H9 (cell line): ENCODE measurements at regions not wholly inside any gene's neighbourhood (a gene's known extent, or its start where the extent isn't known, plus 50 kb on each side); places are given as distances from the start of the nearest gene placed in this dataset.

Source experiments
- DNase-seq: peaks from one replicate; pipeline ENCODE4 v3.0.0-alpha.2; 2017
- H2AFZ ChIP-seq: one replicate; pipeline ENCODE4 v1.6.1; 2013; ENCODE audit warnings: mild to moderate bottlenecking, low read length, control low read depth, moderate library complexity
- H2AK5ac ChIP-seq: 2 replicates; pipeline ENCODE4 v1.6.1; 2013; ENCODE audit warnings: low read length, control low read depth, mixed read lengths; ENCODE audit not compliant: insufficient read length
- H2BK120ac ChIP-seq: one replicate; pipeline ENCODE4 v1.6.1; 2013; ENCODE audit warnings: low read depth, mild to moderate bottlenecking, low read length, control low read depth, inconsistent platforms; ENCODE audit not compliant: poor library complexity, severe bottlenecking
- H2BK12ac ChIP-seq: 2 replicates; pipeline ENCODE4 v1.6.1; 2013; ENCODE audit warnings: low read length, control low read depth, mixed read lengths, low read depth; ENCODE audit not compliant: insufficient read length
- H2BK15ac ChIP-seq: 2 replicates; pipeline ENCODE4 v1.6.1; 2013; ENCODE audit warnings: low read depth, low read length, control low read depth
- H2BK20ac ChIP-seq: one replicate; pipeline ENCODE4 v1.6.1; 2013; ENCODE audit warnings: low read depth, mild to moderate bottlenecking, low read length, control low read depth, inconsistent platforms; ENCODE audit not compliant: poor library complexity, severe bottlenecking
- H2BK5ac ChIP-seq: 2 replicates; pipeline ENCODE4 v1.6.1; 2013; ENCODE audit warnings: low read length, control low read depth, mixed read lengths; ENCODE audit not compliant: insufficient read length
- H3K14ac ChIP-seq: 2 replicates; pipeline ENCODE4 v1.6.1; 2013; ENCODE audit warnings: low read length, control low read depth; ENCODE audit not compliant: insufficient read depth
- H3K18ac ChIP-seq: 2 replicates; pipeline ENCODE4 v1.6.1; 2013; ENCODE audit warnings: low read depth, mild to moderate bottlenecking, mixed read lengths, low read length, control low read depth; ENCODE audit not compliant: insufficient read length
- H3K23ac ChIP-seq: 2 replicates; pipeline ENCODE4 v1.6.1; 2013; ENCODE audit warnings: low read length, control low read depth, mixed read lengths, low read depth; ENCODE audit not compliant: insufficient read length
- H3K23me2 ChIP-seq: 2 replicates; pipeline ENCODE4 v1.6.1; 2013; ENCODE audit warnings: low read depth, mild to moderate bottlenecking, mixed read lengths, low read length, control low read depth; ENCODE audit not compliant: insufficient read length, poor library complexity, severe bottlenecking
- H3K27ac ChIP-seq: 2 replicates; pipeline ENCODE4 v1.5.1; 2013; ENCODE audit warnings: low read length, control low read depth, mixed read lengths, low read depth; ENCODE audit not compliant: insufficient read length
- H3K27me3 ChIP-seq: 2 replicates; pipeline ENCODE4 v1.6.1; 2013; ENCODE audit warnings: low read length, control low read depth, inconsistent platforms; ENCODE audit not compliant: insufficient read depth
- H3K4ac ChIP-seq: 2 replicates; pipeline ENCODE4 v1.6.1; 2013; ENCODE audit warnings: low read depth, mild to moderate bottlenecking, control low read depth, inconsistent platforms, low read length, moderate library complexity
- H3K4me1 ChIP-seq: 2 replicates; pipeline ENCODE4 v1.6.1; 2013; ENCODE audit warnings: low read length, control low read depth, inconsistent platforms; ENCODE audit not compliant: insufficient read depth
- H3K4me2 ChIP-seq: 2 replicates; pipeline ENCODE4 v1.6.1; 2013; ENCODE audit warnings: low read length, control low read depth, mixed read lengths; ENCODE audit not compliant: insufficient read length, insufficient read depth
- H3K56ac ChIP-seq: 2 replicates; pipeline ENCODE4 v1.6.1; 2013; ENCODE audit warnings: low read depth, mild to moderate bottlenecking, mixed read lengths, low read length, control low read depth; ENCODE audit not compliant: insufficient read length
- H3K79me1 ChIP-seq: 2 replicates; pipeline ENCODE4 v1.6.1; 2013; ENCODE audit warnings: low read depth, mild to moderate bottlenecking, moderate library complexity, low read length, control low read depth, inconsistent platforms; ENCODE audit not compliant: insufficient read depth, poor library complexity, severe bottlenecking
- H3K79me2 ChIP-seq: 2 replicates; pipeline ENCODE4 v1.6.1; 2013; ENCODE audit warnings: low read length, control low read depth, inconsistent platforms; ENCODE audit not compliant: insufficient read depth
- H3K9ac ChIP-seq: 2 replicates; pipeline ENCODE4 v1.6.1; 2013; ENCODE audit warnings: low read length, control low read depth, mixed read lengths; ENCODE audit not compliant: insufficient read length; ENCODE audit errors: extremely low read depth
- H3K9me3 ChIP-seq: one replicate; pipeline ENCODE4 v1.6.1; 2013; ENCODE audit warnings: low read depth, low read length, inconsistent platforms; ENCODE audit not compliant: control insufficient read depth
- H3T11ph ChIP-seq: one replicate; pipeline ENCODE4 v1.6.1; 2013; ENCODE audit warnings: mild to moderate bottlenecking, low read length, control low read depth, inconsistent platforms
- H4K20me1 ChIP-seq: one replicate; pipeline ENCODE4 v1.6.1; 2013; ENCODE audit not compliant: control insufficient read depth, insufficient read length, insufficient read depth
- H4K5ac ChIP-seq: 2 replicates; pipeline ENCODE4 v1.6.1; 2013; ENCODE audit warnings: low read depth, mild to moderate bottlenecking, mixed read lengths, low read length, control low read depth; ENCODE audit not compliant: insufficient read length
- H4K8ac ChIP-seq: replicated peaks from 2 replicates; pipeline ENCODE4 v1.6.1; 2013; ENCODE audit warnings: low read length, control low read depth, mixed read lengths, low read depth; ENCODE audit not compliant: insufficient read length
- H4K91ac ChIP-seq: 2 replicates; pipeline ENCODE4 v1.6.1; 2013; ENCODE audit warnings: low read depth, mild to moderate bottlenecking, moderate library complexity, mixed read lengths, low read length, control low read depth; ENCODE audit not compliant: insufficient read length
- H3K27ac Mint-ChIP-seq, 3 experiments: 2 replicates in 2 of 3; 3 replicates in 1 of 3; pipeline ENCODE4 v1.8.0; 2020 to 2021; ENCODE audit warnings: mixed read lengths in 3 of 3, mild to moderate bottlenecking in 1 of 3, moderate library complexity in 1 of 3
- H3K27me3 Mint-ChIP-seq: 2 replicates; pipeline ENCODE4 v1.8.0; 2021; ENCODE audit warnings: low read depth, mild to moderate bottlenecking, moderate library complexity, mixed read lengths
- H3K36me3 Mint-ChIP-seq, 3 experiments: 2 replicates in 2 of 3; 3 replicates in 1 of 3; pipeline ENCODE4 v1.8.0; 2020 to 2021; ENCODE audit warnings: low read depth in 3 of 3, mixed read lengths in 3 of 3; ENCODE audit not compliant: insufficient read depth in 1 of 3
- H3K4me1 Mint-ChIP-seq, 2 experiments: 2 replicates each; pipeline ENCODE4 v1.8.0; 2020; ENCODE audit warnings: mixed read lengths in 2 of 2
- H3K4me3 Mint-ChIP-seq, 2 experiments: 2 replicates in 1 of 2; 3 replicates in 1 of 2; pipeline ENCODE4 v1.8.0; 2020 to 2021; ENCODE audit warnings: mild to moderate bottlenecking in 2 of 2, mixed read lengths in 2 of 2, moderate library complexity in 1 of 2
- H3K9me3 Mint-ChIP-seq, 2 experiments: 2 replicates in 1 of 2; 3 replicates in 1 of 2; pipeline ENCODE4 v1.8.0; 2020; ENCODE audit warnings: mild to moderate bottlenecking in 2 of 2, mixed read lengths in 2 of 2, moderate library complexity in 1 of 2
- WGBS: extraction: QIAGEN DNeasy Blood & Tissue Kit; methylation state at CpG from one replicate; pipeline ENCODE4 v1.1.7; 2013; ENCODE audit warnings: missing lambda C conversion rate, low lambda C conversion rate, mixed read lengths; ENCODE audit not compliant: insufficient read length; ENCODE audit errors: extremely low coverage; 5-methylcytosine and 5-hydroxymethylcytosine counted together
- TF ChIP-seq, protein P1 (sequence below): fragments of 200-600 bp; sonication (generic); conservative IDR thresholded peaks from 3 replicates; pipeline ENCODE4 v1.8.0; 2021; ENCODE audit warnings: antibody characterized with exemption, mild to moderate bottlenecking

DNA sequence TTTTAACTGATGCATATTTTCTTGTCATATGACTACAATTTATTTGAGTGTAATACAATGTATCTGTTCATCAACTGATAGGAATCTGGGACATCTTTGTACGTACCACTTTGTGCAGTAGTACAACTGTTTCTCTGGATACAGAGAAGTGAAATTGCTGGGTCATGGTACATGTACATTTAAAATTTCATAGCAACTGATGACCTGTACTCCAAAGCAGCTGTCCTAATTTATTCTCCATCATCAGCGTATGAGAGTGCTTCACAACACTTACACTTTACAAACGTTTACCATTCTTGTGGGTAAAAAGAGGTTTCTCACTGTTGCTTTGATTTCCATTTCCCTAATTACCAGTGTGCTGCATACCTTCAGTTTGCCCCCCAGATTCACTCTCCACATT lies 552.8 kb upstream of the CADM1 start:
- H3K4ac ChIP-seq: no peak overlapping the region
- no peak overlapping the region for H2AK5ac ChIP-seq
- H3K14ac ChIP-seq: no peak overlapping the region
- no CpG with 5 or more reads among the region's 3 CpGs for WGBS
- Mint-ChIP-seq H3K4me3 (no peak overlapping the region), H3K36me3 (no peaks in the 10 kb centered on the region), H3K4me1 (peaks cover 44 to 46% of the 10 kb centered on the region in 2 experiments), H3K9me3 (no peaks in the 10 kb centered on the region; a peak in 1 of 5 replicates), H3K27me3 (peaks cover 81% of the 10 kb centered on the region), H3K27ac (no peak overlapping the region)
- H2BK20ac ChIP-seq: no peak overlapping the region
- H4K8ac ChIP-seq: no peak overlapping the region
- H3K27me3 ChIP-seq: no peaks in the 10 kb centered on the region; the same call in 1 of the 2 replicates
- H3K4me2 ChIP-seq: no peak overlapping the region
- no peak overlapping the region for H3K18ac ChIP-seq
- H2BK5ac ChIP-seq: no peak overlapping the region
- TF ChIP-seq, protein P1, sequence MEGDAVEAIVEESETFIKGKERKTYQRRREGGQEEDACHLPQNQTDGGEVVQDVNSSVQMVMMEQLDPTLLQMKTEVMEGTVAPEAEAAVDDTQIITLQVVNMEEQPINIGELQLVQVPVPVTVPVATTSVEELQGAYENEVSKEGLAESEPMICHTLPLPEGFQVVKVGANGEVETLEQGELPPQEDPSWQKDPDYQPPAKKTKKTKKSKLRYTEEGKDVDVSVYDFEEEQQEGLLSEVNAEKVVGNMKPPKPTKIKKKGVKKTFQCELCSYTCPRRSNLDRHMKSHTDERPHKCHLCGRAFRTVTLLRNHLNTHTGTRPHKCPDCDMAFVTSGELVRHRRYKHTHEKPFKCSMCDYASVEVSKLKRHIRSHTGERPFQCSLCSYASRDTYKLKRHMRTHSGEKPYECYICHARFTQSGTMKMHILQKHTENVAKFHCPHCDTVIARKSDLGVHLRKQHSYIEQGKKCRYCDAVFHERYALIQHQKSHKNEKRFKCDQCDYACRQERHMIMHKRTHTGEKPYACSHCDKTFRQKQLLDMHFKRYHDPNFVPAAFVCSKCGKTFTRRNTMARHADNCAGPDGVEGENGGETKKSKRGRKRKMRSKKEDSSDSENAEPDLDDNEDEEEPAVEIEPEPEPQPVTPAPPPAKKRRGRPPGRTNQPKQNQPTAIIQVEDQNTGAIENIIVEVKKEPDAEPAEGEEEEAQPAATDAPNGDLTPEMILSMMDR: no peak
- no peak overlapping the region for H3T11ph ChIP-seq
- H2BK15ac ChIP-seq: no peak overlapping the region
- no peak for DNase-seq
- H3K23ac ChIP-seq: no peak overlapping the region
- no peak overlapping the region for H2AFZ ChIP-seq
- no peak overlapping the region for H4K91ac ChIP-seq
- H3K56ac ChIP-seq: no peak overlapping the region
- no peak overlapping the region for H3K9ac ChIP-seq
- no peaks in the 10 kb centered on the region for H3K79me2 ChIP-seq
- H3K23me2 ChIP-seq: no peaks in the 10 kb centered on the region
- no peaks in the 10 kb centered on the region for H3K9me3 ChIP-seq
- H2BK12ac ChIP-seq: no peak overlapping the region
- H4K5ac ChIP-seq: no peak overlapping the region
- peaks cover under 1% of the 10 kb centered on the region for H4K20me1 ChIP-seq
- no peak overlapping the region for H3K27ac ChIP-seq
- H3K4me1 ChIP-seq: peaks cover 18% of the 10 kb centered on the region
- no peaks in the 10 kb centered on the region for H3K79me1 ChIP-seq
- no peak overlapping the region for H2BK120ac ChIP-seq
